Prostate gland (tissue), 2 donors: ENCODE measurements at regions not wholly inside any gene's neighbourhood (a gene's known extent, or its start where the extent isn't known, plus 50 kb on each side); places are given as distances from the start of the nearest gene placed in this dataset.

ENCODE experiments used
- DNase-seq: peaks from one replicate; pipeline ENCODE4 v3.0.0-alpha.2; 2019; ENCODE audit warnings: low spot score
- H3K27ac ChIP-seq, 2 donors: fragments of 200-600 bp; sonication (generic); 2 replicates each; pipeline ENCODE4 v1.5.1; 2017 to 2019
- H3K27me3 ChIP-seq: fragments of 200-600 bp; sonication (generic); replicated peaks from 2 replicates; pipeline ENCODE4 v1.5.1; 2019; ENCODE audit not compliant: insufficient read depth
- H3K36me3 ChIP-seq, 2 donors: fragments of 200-600 bp; sonication (generic); 1 replicate in 1 of 2; 2 replicates in 1 of 2; pipeline versions ENCODE4 v1.5.1 to v1.8.1; 2017 to 2019
- H3K4me1 ChIP-seq: fragments of 200-600 bp; sonication (generic); replicated peaks from 2 replicates; pipeline ENCODE4 v1.5.1; 2019
- H3K4me3 ChIP-seq, 2 donors: fragments of 200-600 bp; sonication (generic); 2 replicates each; pipeline ENCODE4 v1.5.1; 2017 to 2019
- H3K9me3 ChIP-seq: fragments of 200-600 bp; sonication (generic); 2 replicates; pipeline ENCODE4 v1.5.1; 2017
- CTCF ChIP-seq, 4 experiments: fragments of 200-600 bp in 2 of 4; fragments of 450-650 bp in 2 of 4; sonication (generic) in 2 of 4; IDR thresholded peaks; 1 replicate in 3 of 4; 2 replicates in 1 of 4; pipeline ENCODE4 v1.5.1; 2016 to 2019; ENCODE audit warnings: antibody characterized with exemption in 4 of 4, mild to moderate bottlenecking in 2 of 4, moderate library complexity in 2 of 4
- POLR2A ChIP-seq: fragments of 450-650 bp; IDR thresholded peaks from one replicate; pipeline ENCODE4 v1.6.1; 2016; ENCODE audit warnings: antibody characterized with exemption, mild to moderate bottlenecking
- POLR2AphosphoS5 ChIP-seq: sonication (generic); formaldehyde crosslinking; IDR thresholded peaks from one replicate; pipeline ENCODE4 v1.6.1; 2017; ENCODE audit warnings: antibody characterized with exemption
- WGBS: methylation state at CpG from one replicate; pipeline ENCODE4 v1.1.5; 2018; 5-methylcytosine and 5-hydroxymethylcytosine counted together
- intact Hi-C: fragments of 100-400 bp; cut with DNase I; formaldehyde crosslinking; loops from one replicate; pipeline ENCODE4 v1.14.2; 2022

DNA sequence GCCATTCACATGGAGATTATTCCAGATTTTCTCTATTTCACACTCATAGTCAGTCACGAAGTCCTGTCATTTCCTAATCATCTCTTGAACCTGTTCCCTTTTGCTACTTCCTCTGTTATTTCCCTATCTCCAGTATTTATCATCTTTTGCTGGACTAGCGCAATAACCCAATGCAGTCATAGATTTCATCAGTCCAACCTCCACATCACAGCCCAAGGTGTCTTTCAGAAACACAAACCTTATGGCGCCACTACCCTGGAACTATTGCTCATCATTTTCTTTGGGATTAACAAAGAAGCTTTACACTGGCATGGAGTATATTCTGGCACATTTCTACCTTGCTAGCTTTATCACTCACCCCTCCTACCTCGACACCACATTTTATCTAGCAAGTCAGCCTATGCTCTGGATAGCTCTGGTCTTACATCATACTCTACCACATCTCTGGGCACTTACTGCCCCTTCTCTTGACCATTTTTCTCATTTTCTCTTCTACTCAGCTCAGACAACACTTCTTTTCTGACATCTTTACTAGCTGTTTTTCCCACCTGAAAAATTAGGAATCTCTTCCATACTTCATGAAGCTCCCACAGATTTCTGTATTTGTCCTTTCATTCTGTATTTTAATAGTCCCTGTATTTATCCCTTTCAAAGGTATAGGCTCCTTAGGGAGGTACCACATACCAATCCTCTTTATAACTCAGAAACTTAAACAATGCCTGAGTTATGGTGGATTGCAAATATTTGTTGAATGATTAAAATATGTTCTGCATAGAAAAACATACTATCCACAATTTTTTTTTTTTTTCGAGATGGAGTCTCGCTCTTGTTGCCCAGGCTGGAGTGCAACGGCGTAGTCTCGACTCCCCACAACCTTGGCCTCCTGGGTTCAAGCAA, 534.7 kb downstream of the KLF12 start:
- TF ChIP-seq CTCF (IDR thresholded peaks at IDR 0.05) (no peak), POLR2AphosphoS5 (no peak), POLR2A (no peak)
- Histone ChIP-seq H3K36me3 (no peaks in the 10 kb centered on the region), H3K27me3 (no peaks in the 10 kb centered on the region), H3K4me3 (no peak overlapping the region), H3K4me1 (no peaks in the 10 kb centered on the region), H3K27ac (no peak overlapping the region), H3K9me3 (no peaks in the 10 kb centered on the region)
- no peak for DNase-seq
- WGBS = 87% methylated on average over 9 of the region's 9 CpGs
- intact Hi-C loops = no loop called here

- TF ChIP-seq POLR2A (no peak), CTCF (IDR thresholded peaks at IDR 0.05) (no peak), POLR2AphosphoS5 (no peak)
Measured at GRCh38 chr13:73598020-73598712, 536.0 kb downstream of the KLF12 start.

GRCh38 chr13:73596382-73596781, 537.6 kb downstream of the KLF5 start:
- intact Hi-C loops = no loop called here
- Histone ChIP-seq H3K36me3 (no peaks in the 10 kb centered on the region), H3K27ac (no peak overlapping the region), H3K4me3 (no peak overlapping the region), H3K9me3 (no peaks in the 10 kb centered on the region), H3K4me1 (no peaks in the 10 kb centered on the region), H3K27me3 (no peaks in the 10 kb centered on the region)
- no peak for DNase-seq
- TF ChIP-seq POLR2A (no peak), POLR2AphosphoS5 (no peak), CTCF (IDR thresholded peaks at IDR 0.05) (no peak)
- 86% methylated on average over 1 of the region's 1 CpG for WGBS

More at GRCh38 chr13:73598020-73598712, 536.0 kb downstream of the KLF12 start:
- 72% methylated on average over 3 of the region's 3 CpGs for WGBS
- Histone ChIP-seq H3K9me3 (no peaks in the 10 kb centered on the region), H3K4me3 (no peak overlapping the region), H3K36me3 (no peaks in the 10 kb centered on the region), H3K4me1 (no peaks in the 10 kb centered on the region), H3K27ac (no peak overlapping the region), H3K27me3 (no peaks in the 10 kb centered on the region)
- intact Hi-C loops = no loop called here
- DNase-seq = no peak

- no peaks in the 10 kb centered on the region for H3K4me1 ChIP-seq
- no peak overlapping the region for H3K27ac ChIP-seq
- intact Hi-C loops = no loop called here
- no peaks in the 10 kb centered on the region for H3K27me3 ChIP-seq
- DNase-seq = no peak
- no peak overlapping the region for H3K4me3 ChIP-seq
- 35% methylated on average over 6 of the region's 6 CpGs for WGBS
- no peaks in the 10 kb centered on the region for H3K36me3 ChIP-seq
- no peaks in the 10 kb centered on the region for H3K9me3 ChIP-seq
- no peak for TF ChIP-seq POLR2AphosphoS5
- TF ChIP-seq POLR2A = no peak
- TF ChIP-seq CTCF (IDR thresholded peaks at IDR 0.05) = no peak
Measured at GRCh38 chr13:73593199-73593765, 534.5 kb downstream of the KLF5 start.
